HG03439 (cell line): ENCODE measurements at regions not wholly inside any gene's neighbourhood (a gene's known extent, or its start where the extent isn't known, plus 50 kb on each side); places are given as distances from the start of the nearest gene placed in this dataset.

Source experiments
- ATAC-seq: cut with Tn5 transposase; IDR thresholded peaks from one replicate; pipeline ENCODE4 v1.9.1; 2021; ENCODE audit warnings: mild to moderate bottlenecking, moderate library complexity; ENCODE audit not compliant: unreplicated experiment

DNA sequence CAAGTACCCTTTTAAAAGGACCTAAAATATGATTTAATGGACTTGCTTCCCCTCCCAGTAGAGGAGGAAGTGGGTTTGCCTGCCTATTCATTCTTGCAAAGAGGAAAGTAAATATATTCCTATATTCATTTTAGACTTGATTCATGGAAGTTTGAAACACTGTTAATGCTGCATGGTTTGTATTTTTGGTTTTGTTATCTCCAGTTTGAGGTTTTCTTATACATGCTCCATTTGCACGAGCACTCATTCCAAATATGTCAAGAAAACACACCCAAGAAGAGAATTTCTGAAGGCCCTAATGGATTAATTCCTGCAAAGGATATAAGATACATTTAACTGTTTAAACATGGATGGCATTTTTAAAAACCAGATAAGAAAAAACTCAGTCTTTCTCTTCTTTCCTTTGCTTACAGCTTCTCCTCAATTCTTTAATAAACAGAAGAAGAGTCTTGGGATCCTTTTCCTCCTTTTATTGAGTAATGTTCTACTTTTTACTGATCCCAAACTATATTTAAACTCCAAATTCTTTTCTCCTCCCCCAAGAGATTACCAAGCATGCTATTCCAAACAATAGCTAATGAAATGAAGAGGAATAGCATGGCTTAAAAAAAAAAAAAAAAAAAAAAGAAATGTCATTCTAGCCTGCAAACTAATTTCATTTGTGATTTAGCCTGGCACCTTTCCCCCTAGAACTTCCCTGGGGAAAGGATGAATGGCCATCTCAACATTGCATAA, 54.6 kb upstream of the LDB2 start:
- ATAC-seq = no peak

DNA sequence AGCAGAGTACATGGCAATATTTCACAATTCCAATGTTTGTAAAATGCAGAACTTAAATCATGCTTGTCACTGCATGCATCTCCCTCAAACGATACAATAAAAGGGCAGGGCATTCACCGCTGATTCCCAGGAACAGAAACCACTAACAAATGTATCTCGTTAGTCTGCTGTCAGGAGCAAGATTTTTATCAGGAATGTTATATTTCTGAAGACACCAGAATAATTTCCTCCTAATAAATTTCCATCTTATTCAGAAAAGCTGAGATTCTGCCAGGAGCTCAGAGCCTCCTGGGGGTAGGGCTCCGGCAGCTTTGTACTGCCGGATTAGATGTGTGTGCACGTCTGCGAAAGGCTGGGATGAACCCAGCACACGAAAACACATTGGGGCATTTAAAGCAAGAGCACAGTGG, 54.0 kb upstream of the LDB2 start:
- ATAC-seq = no peak
